ENCODE measurements at regions not wholly inside any gene's neighbourhood (a gene's known extent, or its start where the extent isn't known, plus 50 kb on each side); places are given as distances from the start of the nearest gene placed in this dataset.

GRCh38 chr2:217325251-217325650 is 465.4 kb upstream of the TNP1 start:
- TF ChIP-seq POLR2A (IDR thresholded peaks at IDR 0.05; ENCODE audit: low read depth, low read length) = no peak
- no peak for TF ChIP-seq POLR2AphosphoS5 (IDR thresholded peaks at IDR 0.05; ENCODE audit: low read depth, low read length)
- no peak for TF ChIP-seq POU2F2 (IDR thresholded peaks at IDR 0.05; ENCODE audit: low read depth, low read length)
- TF ChIP-seq TAF1 (IDR thresholded peaks at IDR 0.05; ENCODE audit: low read depth, low read length) = no peak
- no peak for TF ChIP-seq SPI1 (IDR thresholded peaks at IDR 0.05; ENCODE audit: low read depth, low read length)
- no peak for TF ChIP-seq PAX5 (IDR thresholded peaks at IDR 0.05; ENCODE audit: insufficient read depth, low read length, severe bottlenecking)
